ENCODE measurements at regions not wholly inside any gene's neighbourhood (a gene's known extent, or its start where the extent isn't known, plus 50 kb on each side); places are given as distances from the start of the nearest gene placed in this dataset.

GRCh38 chr7:9201928-9202327 is 768.5 kb downstream of the NXPH1 start:
- Histone ChIP-seq H4K20me1 (ENCODE audit: insufficient read depth, low read length) (no peaks in the 10 kb centered on the region), H2AFZ (ENCODE audit: low read length) (no peak overlapping the region), H3K27me3 (ENCODE audit: insufficient read depth, low read length) (no peaks in the 10 kb centered on the region), H3K9ac (ENCODE audit: low read length) (no peak overlapping the region), H3K4me1 (ENCODE audit: insufficient read depth, low read length, severe bottlenecking) (no peaks in the 10 kb centered on the region), H3K36me3 (ENCODE audit: insufficient read depth, low read length) (no peaks in the 10 kb centered on the region), H3K4me3 (ENCODE audit: low read depth, low read length, poor library complexity, severe bottlenecking) (no peak overlapping the region), H3K27ac (ENCODE audit: low read depth, low read length, poor library complexity, severe bottlenecking) (no peak overlapping the region), H3K4me2 (ENCODE audit: low read length) (no peak overlapping the region), H3F3A (ENCODE audit: insufficient read depth, low read length) (no peaks in the 10 kb centered on the region), H3K9me3 (ENCODE audit: low read length) (no peaks in the 10 kb centered on the region), H3K9me2 (ENCODE audit: low read depth, low read length) (no peaks in the 10 kb centered on the region), H3K79me2 (ENCODE audit: insufficient read depth, low read length) (no peaks in the 10 kb centered on the region)
- no peak for TF ChIP-seq EZH2 (IDR thresholded peaks at IDR 0.05; ENCODE audit: borderline replicate concordance, low read length)
- no peak for TF ChIP-seq CTCF (IDR thresholded peaks at IDR 0.05; ENCODE audit: low read length)

- no peaks in the 10 kb centered on the region for H3K4me1 ChIP-seq (ENCODE audit: insufficient read depth, low read length, severe bottlenecking)
- H4K20me1 ChIP-seq (ENCODE audit: insufficient read depth, low read length), result no peaks in the 10 kb centered on the region
- H3K36me3 ChIP-seq (ENCODE audit: insufficient read depth, low read length), result no peaks in the 10 kb centered on the region
- no peaks in the 10 kb centered on the region for H3K27me3 ChIP-seq (ENCODE audit: insufficient read depth, low read length)
- H2AFZ ChIP-seq (ENCODE audit: low read length), result no peak overlapping the region
- no peak overlapping the region for H3K4me2 ChIP-seq (ENCODE audit: low read length)
- no peak overlapping the region for H3K4me3 ChIP-seq (ENCODE audit: low read depth, low read length, poor library complexity, severe bottlenecking)
- no peaks in the 10 kb centered on the region for H3K79me2 ChIP-seq (ENCODE audit: insufficient read depth, low read length)
- no peak for TF ChIP-seq CTCF (IDR thresholded peaks at IDR 0.05; ENCODE audit: low read length)
- no peak for TF ChIP-seq EZH2 (IDR thresholded peaks at IDR 0.05; ENCODE audit: borderline replicate concordance, low read length)
- no peaks in the 10 kb centered on the region for H3K9me3 ChIP-seq (ENCODE audit: low read length)
- no peak overlapping the region for H3K27ac ChIP-seq (ENCODE audit: low read depth, low read length, poor library complexity, severe bottlenecking)
- H3F3A ChIP-seq (ENCODE audit: insufficient read depth, low read length), result no peaks in the 10 kb centered on the region
- no peak overlapping the region for H3K9ac ChIP-seq (ENCODE audit: low read length)
- H3K9me2 ChIP-seq (ENCODE audit: low read depth, low read length), result no peaks in the 10 kb centered on the region
Observed at GRCh38 chr7:9204571-9204970, 771.2 kb downstream of the NXPH1 start.

GRCh38 chr7:9210114-9210513 is 776.7 kb downstream of the NXPH1 start:
- Histone ChIP-seq H3K9me2 (ENCODE audit: low read depth, low read length) (no peaks in the 10 kb centered on the region), H3K4me1 (ENCODE audit: insufficient read depth, low read length, severe bottlenecking) (no peaks in the 10 kb centered on the region), H3K4me2 (ENCODE audit: low read length) (no peak overlapping the region), H3K79me2 (ENCODE audit: insufficient read depth, low read length) (no peaks in the 10 kb centered on the region), H3K9ac (ENCODE audit: low read length) (no peak overlapping the region), H2AFZ (ENCODE audit: low read length) (no peak overlapping the region), H3K36me3 (ENCODE audit: insufficient read depth, low read length) (no peaks in the 10 kb centered on the region), H3K9me3 (ENCODE audit: low read length) (no peaks in the 10 kb centered on the region), H3K27me3 (ENCODE audit: insufficient read depth, low read length) (no peaks in the 10 kb centered on the region), H3F3A (ENCODE audit: insufficient read depth, low read length) (no peaks in the 10 kb centered on the region), H4K20me1 (ENCODE audit: insufficient read depth, low read length) (no peaks in the 10 kb centered on the region), H3K27ac (ENCODE audit: low read depth, low read length, poor library complexity, severe bottlenecking) (no peak overlapping the region), H3K4me3 (ENCODE audit: low read depth, low read length, poor library complexity, severe bottlenecking) (no peak overlapping the region)
- TF ChIP-seq EZH2 (IDR thresholded peaks at IDR 0.05; ENCODE audit: borderline replicate concordance, low read length), result no peak
- TF ChIP-seq CTCF (IDR thresholded peaks at IDR 0.05; ENCODE audit: low read length), result no peak

Data from OCI-LY1 (cell line).